PFSK-1 (cell line): ENCODE measurements at regions not wholly inside any gene's neighbourhood (a gene's known extent, or its start where the extent isn't known, plus 50 kb on each side); places are given as distances from the start of the nearest gene placed in this dataset.

Experiments
- POLR2AphosphoS5 ChIP-seq: IDR thresholded peaks from 2 replicates; pipeline ENCODE4 v1.6.1; 2012; ENCODE audit warnings: low read depth, mild to moderate bottlenecking, control low read depth, low read length, moderate library complexity
- SIN3A ChIP-seq: IDR thresholded peaks from 2 replicates; pipeline ENCODE4 v1.6.1; 2012; ENCODE audit warnings: mild to moderate bottlenecking, low read length, moderate library complexity, borderline replicate concordance; ENCODE audit not compliant: insufficient read depth
- TAF1 ChIP-seq: IDR thresholded peaks from 2 replicates; pipeline ENCODE4 v1.6.1; 2012; ENCODE audit warnings: low read length, control low read depth, borderline replicate concordance; ENCODE audit not compliant: insufficient read depth
- TF ChIP-seq, protein P1 (sequence below), 2 experiments: IDR thresholded peaks; 2 replicates each; pipeline versions ENCODE4 v1.6.1 to v1.8.0; 2011 to 2012; ENCODE audit warnings: low read depth in 2 of 2, low read length in 2 of 2, control low read depth in 1 of 2, inconsistent platforms in 1 of 2, mild to moderate bottlenecking in 1 of 2, moderate library complexity in 1 of 2; ENCODE audit not compliant: insufficient read depth in 1 of 2

DNA sequence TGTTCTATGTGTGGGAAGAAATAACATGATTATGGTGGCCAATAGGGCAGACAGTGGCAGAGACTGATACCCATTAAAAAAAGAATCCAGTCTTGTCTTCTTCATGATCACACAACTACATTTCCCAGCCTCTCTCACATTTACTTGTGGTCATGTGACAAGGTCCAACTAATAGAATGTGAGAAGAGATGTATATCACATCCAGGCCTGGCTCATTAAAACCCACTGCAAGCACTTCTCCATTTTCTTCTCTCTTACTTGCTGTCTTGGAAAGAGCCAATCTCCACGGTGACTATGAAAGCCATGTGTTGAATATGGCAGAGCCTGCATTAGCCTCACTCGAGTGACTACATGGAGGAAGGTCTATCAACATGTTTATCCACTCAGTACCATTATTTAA is 306.2 kb upstream of the ZEB2 start:
- TF ChIP-seq POLR2AphosphoS5 (no peak), TAF1 (no peak), SIN3A (no peak)
- TF ChIP-seq, protein P1, sequence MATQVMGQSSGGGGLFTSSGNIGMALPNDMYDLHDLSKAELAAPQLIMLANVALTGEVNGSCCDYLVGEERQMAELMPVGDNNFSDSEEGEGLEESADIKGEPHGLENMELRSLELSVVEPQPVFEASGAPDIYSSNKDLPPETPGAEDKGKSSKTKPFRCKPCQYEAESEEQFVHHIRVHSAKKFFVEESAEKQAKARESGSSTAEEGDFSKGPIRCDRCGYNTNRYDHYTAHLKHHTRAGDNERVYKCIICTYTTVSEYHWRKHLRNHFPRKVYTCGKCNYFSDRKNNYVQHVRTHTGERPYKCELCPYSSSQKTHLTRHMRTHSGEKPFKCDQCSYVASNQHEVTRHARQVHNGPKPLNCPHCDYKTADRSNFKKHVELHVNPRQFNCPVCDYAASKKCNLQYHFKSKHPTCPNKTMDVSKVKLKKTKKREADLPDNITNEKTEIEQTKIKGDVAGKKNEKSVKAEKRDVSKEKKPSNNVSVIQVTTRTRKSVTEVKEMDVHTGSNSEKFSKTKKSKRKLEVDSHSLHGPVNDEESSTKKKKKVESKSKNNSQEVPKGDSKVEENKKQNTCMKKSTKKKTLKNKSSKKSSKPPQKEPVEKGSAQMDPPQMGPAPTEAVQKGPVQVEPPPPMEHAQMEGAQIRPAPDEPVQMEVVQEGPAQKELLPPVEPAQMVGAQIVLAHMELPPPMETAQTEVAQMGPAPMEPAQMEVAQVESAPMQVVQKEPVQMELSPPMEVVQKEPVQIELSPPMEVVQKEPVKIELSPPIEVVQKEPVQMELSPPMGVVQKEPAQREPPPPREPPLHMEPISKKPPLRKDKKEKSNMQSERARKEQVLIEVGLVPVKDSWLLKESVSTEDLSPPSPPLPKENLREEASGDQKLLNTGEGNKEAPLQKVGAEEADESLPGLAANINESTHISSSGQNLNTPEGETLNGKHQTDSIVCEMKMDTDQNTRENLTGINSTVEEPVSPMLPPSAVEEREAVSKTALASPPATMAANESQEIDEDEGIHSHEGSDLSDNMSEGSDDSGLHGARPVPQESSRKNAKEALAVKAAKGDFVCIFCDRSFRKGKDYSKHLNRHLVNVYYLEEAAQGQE (IDR thresholded peaks at IDR 0.05; ENCODE audit: insufficient read depth in 1 of 2, low read depth in 2 of 2, low read length in 2 of 2), result no peak
